HCT116 (cell line): ENCODE measurements at regions not wholly inside any gene's neighbourhood (a gene's known extent, or its start where the extent isn't known, plus 50 kb on each side); places are given as distances from the start of the nearest gene placed in this dataset.

ENCODE experiments used
- ATAC-seq: fragments of 200-7000 bp; cut with Tn5 transposase; 2 replicates; pipeline ENCODE4 v1.9.1; 2020; ENCODE audit warnings: mild to moderate bottlenecking, moderate library complexity
- BruUV-seq: library from RNA; stranded (reverse); fragments of 400-500 nt; replicated peaks from 2 replicates; lab custom pipeline; 2021; lab: Mats Ljungman, UMichigan
- CTCF ChIA-PET: fragments of 300-600 bp; sonication (Branson Sonifier 250); formaldehyde crosslinking; loops from one replicate; lab custom pipeline; 2021; ENCODE audit warnings: antibody characterized with exemption; lab: Charles Lee
- POLR2A ChIA-PET: fragments of 300-600, 350-600 bp; sonication (Branson Sonifier 250); formaldehyde crosslinking; loops from one replicate; lab custom pipeline; 2021; ENCODE audit warnings: antibody characterized with exemption; lab: Charles Lee
- RAD21 ChIA-PET, 2 experiments: fragments of 300-600 bp; sonication (Branson Sonifier 250); formaldehyde crosslinking; loops; one replicate each; lab custom pipeline; 2023; ENCODE audit warnings: low total read pairs in 2 of 2; ENCODE audit not compliant: uncharacterized antibody in 2 of 2, unreplicated experiment in 2 of 2, low non-redundant PET in 1 of 2; lab: Charles Lee
- DNase-seq: peaks from one replicate; pipeline ENCODE4 v3.0.0-alpha.2; 2010; ENCODE audit warnings: low read depth, low spot score
- H2AFZ ChIP-seq: fragments of 200-600 bp; shearing (Covaris generic), sonication (generic); 2 replicates; pipeline ENCODE4 v1.6.1; 2017; ENCODE audit warnings: low read depth, mixed run types, mixed read lengths, antibody characterized with exemption, low read length; ENCODE audit not compliant: poor library complexity, severe bottlenecking
- H3K27ac ChIP-seq: 2 replicates; pipeline ENCODE4 v1.5.1; 2012; ENCODE audit warnings: low read depth, low read length
- H3K27me3 ChIP-seq: fragments of 200-600 bp; sonication (generic); 2 replicates; pipeline ENCODE4 v1.6.1; 2016; ENCODE audit warnings: mixed run types, low read length, mixed read lengths; ENCODE audit not compliant: insufficient read depth
- H3K36me3 ChIP-seq, 2 experiments: fragments of 200-500 bp in 1 of 2; fragments of 200-600 bp in 1 of 2; sonication (Bioruptor generic) in 1 of 2; sonication (generic) in 1 of 2; 2 replicates each; pipeline versions ENCODE4 v1.5.1 to v1.6.1; 2014 to 2016; ENCODE audit warnings: low read length in 2 of 2, inconsistent platforms in 1 of 2, mixed read lengths in 1 of 2, mixed run types in 1 of 2; ENCODE audit not compliant: insufficient read depth in 2 of 2, control insufficient read depth in 1 of 2
- H3K4me1 ChIP-seq, 2 experiments: fragments of 200-600 bp in 1 of 2; sonication (generic) in 1 of 2; 2 replicates each; pipeline versions ENCODE4 v1.5.1 to v1.6.1; 2012 to 2017; ENCODE audit warnings: low read length in 2 of 2, inconsistent platforms in 1 of 2, mild to moderate bottlenecking in 1 of 2, mixed read lengths in 1 of 2, mixed run types in 1 of 2, moderate library complexity in 1 of 2; ENCODE audit not compliant: insufficient read depth in 2 of 2, control insufficient read depth in 1 of 2
- H3K4me2 ChIP-seq: fragments of 200-600 bp; sonication (generic); 2 replicates; pipeline ENCODE4 v1.6.1; 2017; ENCODE audit warnings: mixed run types, low read length, mixed read lengths
- H3K4me3 ChIP-seq, 2 experiments: fragments of 200-600 bp in 1 of 2; sonication (generic) in 1 of 2; replicated peaks in 1 of 2; 2 replicates each; pipeline ENCODE4 v1.5.1; 2011 to 2016; ENCODE audit warnings: low read length in 2 of 2, control low read depth in 1 of 2, low read depth in 1 of 2, mild to moderate bottlenecking in 1 of 2, mixed read lengths in 1 of 2, mixed run types in 1 of 2
- H3K79me2 ChIP-seq: fragments of 200-600 bp; sonication (generic); 2 replicates; pipeline ENCODE4 v1.6.1; 2017; ENCODE audit warnings: mild to moderate bottlenecking, mixed run types, low read length, moderate library complexity, mixed read lengths; ENCODE audit not compliant: insufficient read depth
- H3K9ac ChIP-seq: fragments of 200-600 bp; sonication (generic); 2 replicates; pipeline ENCODE4 v1.6.1; 2016; ENCODE audit warnings: low read length, mixed read lengths
- H3K9me2 ChIP-seq: fragments of 200-600 bp; sonication (generic), shearing (Covaris generic); 2 replicates; pipeline ENCODE4 v1.6.1; 2017; ENCODE audit warnings: mixed run types, mild to moderate bottlenecking, moderate library complexity; ENCODE audit not compliant: insufficient read depth
- H3K9me3 ChIP-seq, 2 experiments: fragments of 200-500 bp in 1 of 2; fragments of 200-600 bp in 1 of 2; sonication (Bioruptor generic) in 1 of 2; sonication (generic) in 1 of 2; 2 replicates each; pipeline ENCODE4 v1.6.1; 2014 to 2017; ENCODE audit warnings: low read length in 2 of 2, mixed read lengths in 2 of 2, inconsistent platforms in 1 of 2, low read depth in 1 of 2, mild to moderate bottlenecking in 1 of 2, mixed run types in 1 of 2, moderate library complexity in 1 of 2; ENCODE audit not compliant: control insufficient read depth in 1 of 2, insufficient read depth in 1 of 2
- H4K20me1 ChIP-seq: fragments of 200-600 bp; sonication (generic), shearing (Covaris generic); 2 replicates; pipeline ENCODE4 v1.6.1; 2017; ENCODE audit warnings: mixed run types, mild to moderate bottlenecking, moderate library complexity; ENCODE audit not compliant: insufficient read depth
- ATF3 ChIP-seq: IDR thresholded peaks from 2 replicates; pipeline ENCODE4 v1.6.1; 2012
- CBX3 ChIP-seq: IDR thresholded peaks from 2 replicates; pipeline ENCODE4 v1.6.1; 2012; ENCODE audit warnings: low read depth
- CTCF ChIP-seq, 3 experiments: fragments of 200-600 bp in 1 of 3; sonication (generic) in 1 of 3; IDR thresholded peaks in 2 of 3; conservative IDR thresholded peaks in 1 of 3; 2 replicates each; pipeline ENCODE4 v1.5.1; 2012 to 2017; ENCODE audit warnings: low read depth in 2 of 3, low read length in 2 of 3, antibody characterized with exemption in 1 of 3, borderline replicate concordance in 1 of 3, control low read depth in 1 of 3, mild to moderate bottlenecking in 1 of 3, mixed read lengths in 1 of 3, mixed run types in 1 of 3, moderate library complexity in 1 of 3; ENCODE audit not compliant: insufficient read depth in 1 of 3
- EZH2 ChIP-seq: fragments of 200-600 bp; sonication (generic); IDR thresholded peaks from 2 replicates; pipeline ENCODE4 v1.6.1; 2017; ENCODE audit warnings: antibody characterized with exemption, mixed run types
- EZH2phosphoT487 ChIP-seq: fragments of 200-600 bp; IDR thresholded peaks from 2 replicates; pipeline ENCODE4 v1.6.1; 2018; ENCODE audit warnings: antibody characterized with exemption, borderline replicate concordance
- FOSL1 ChIP-seq: IDR thresholded peaks from 2 replicates; pipeline ENCODE4 v1.6.1; 2012; ENCODE audit warnings: low read depth
- JUND ChIP-seq: IDR thresholded peaks from 2 replicates; pipeline ENCODE4 v1.6.1; 2012
- POLR2A ChIP-seq: IDR thresholded peaks from 2 replicates; pipeline ENCODE4 v1.7.0; 2011; ENCODE audit warnings: borderline replicate concordance; ENCODE audit not compliant: insufficient read depth, insufficient read length; ENCODE audit errors: extremely low read depth
- RAD21 ChIP-seq: IDR thresholded peaks from 2 replicates; pipeline ENCODE4 v1.6.1; 2012; ENCODE audit warnings: low read depth, mild to moderate bottlenecking
- REST ChIP-seq: IDR thresholded peaks from 2 replicates; pipeline ENCODE4 v1.6.1; 2012; ENCODE audit warnings: low read depth
- SIN3A ChIP-seq: IDR thresholded peaks from 2 replicates; pipeline ENCODE4 v1.6.1; 2012; ENCODE audit warnings: low read depth
- SP1 ChIP-seq: IDR thresholded peaks from 2 replicates; pipeline ENCODE4 v1.6.1; 2012; ENCODE audit warnings: low read depth
- SRF ChIP-seq: IDR thresholded peaks from 2 replicates; pipeline ENCODE4 v1.6.1; 2012; ENCODE audit warnings: low read depth
- TCF7L2 ChIP-seq: IDR thresholded peaks from 2 replicates; pipeline ENCODE4 v1.7.0; 2011; ENCODE audit warnings: borderline replicate concordance, inconsistent platforms; ENCODE audit not compliant: insufficient read depth, insufficient read length; ENCODE audit errors: extremely low read depth
- YY1 ChIP-seq: IDR thresholded peaks from 2 replicates; pipeline ENCODE4 v1.6.1; 2011; ENCODE audit warnings: low read length, low read depth, moderate library complexity, mild to moderate bottlenecking; ENCODE audit not compliant: insufficient replicate concordance; ENCODE audit errors: extremely low read depth
- ZNF274 ChIP-seq: fragments of 200-500 bp; sonication (Bioruptor generic); IDR thresholded peaks from 2 replicates; pipeline ENCODE4 v1.6.1; 2014; ENCODE audit warnings: mild to moderate bottlenecking, low read depth, low read length, inconsistent platforms
- intact Hi-C: fragments of 100-400 bp; cut with micrococcal nuclease; formaldehyde crosslinking; loops from 2 replicates; pipeline ENCODE4 v1.10.0; 2022
- TF ChIP-seq, protein P1 (sequence below): IDR thresholded peaks from 2 replicates; pipeline ENCODE4 v1.6.1; 2012

GRCh38 chr7:16026253-16027020, 340.0 kb upstream of the MEOX2 start:
- no peak for DNase-seq
- H4K20me1 ChIP-seq = no peaks in the 10 kb centered on the region
- no peaks in the 10 kb centered on the region for H3K79me2 ChIP-seq
- RAD21 ChIA-PET = no interaction called here
- intact Hi-C loops = no loop called here
- no peaks in the 10 kb centered on the region for H3K9me3 ChIP-seq
- ATAC-seq = no peak
- CTCF ChIA-PET = no interaction called here
- H3K4me3 ChIP-seq = no peak overlapping the region
- TF ChIP-seq FOSL1 (no peak), JUND (no peak), SRF (no peak), SP1 (no peak), ZNF274 (no peak), CTCF (IDR thresholded peaks at IDR 0.05 in 2 of 3, conservative IDR thresholded peaks at IDR 0.05 in 1 of 3; ENCODE audit: borderline replicate concordance in 1 of 3, insufficient read depth in 1 of 3, low read depth in 2 of 3, low read length in 2 of 3) (no peak), YY1 (no peak), EZH2 (no peak), TCF7L2 (no peak), EZH2phosphoT487 (no peak), RAD21 (no peak), REST (no peak), POLR2A (no peak), SIN3A (no peak), ATF3 (no peak), CBX3 (no peak)
- TF ChIP-seq, protein P1, sequence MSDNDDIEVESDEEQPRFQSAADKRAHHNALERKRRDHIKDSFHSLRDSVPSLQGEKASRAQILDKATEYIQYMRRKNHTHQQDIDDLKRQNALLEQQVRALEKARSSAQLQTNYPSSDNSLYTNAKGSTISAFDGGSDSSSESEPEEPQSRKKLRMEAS = no peak
- no peaks in the 10 kb centered on the region for H3K9me2 ChIP-seq
- POLR2A ChIA-PET = no interaction called here
- no peaks in the 10 kb centered on the region for H3K4me1 ChIP-seq
- H3K9ac ChIP-seq = no peak overlapping the region
- H3K36me3 ChIP-seq = no peaks in the 10 kb centered on the region
- H2AFZ ChIP-seq = no peak overlapping the region
- no TSS peak for BruUV-seq
- no peak overlapping the region for H3K27ac ChIP-seq
- no peaks in the 10 kb centered on the region for H3K27me3 ChIP-seq
- no peak overlapping the region for H3K4me2 ChIP-seq
